GM12865 (cell line): ENCODE measurements at regions not wholly inside any gene's neighbourhood (a gene's known extent, or its start where the extent isn't known, plus 50 kb on each side); places are given as distances from the start of the nearest gene placed in this dataset.

Source experiments
- DNase-seq: peaks from one replicate; pipeline ENCODE4 v3.0.0; 2010; ENCODE audit warnings: low read depth
- H3K4me3 ChIP-seq: 2 replicates; pipeline ENCODE4 v1.5.1; 2011; ENCODE audit warnings: mild to moderate bottlenecking, low read depth, low read length, control low read depth
- CTCF ChIP-seq: IDR thresholded peaks from 2 replicates; pipeline ENCODE4 v1.5.1; 2011; ENCODE audit warnings: low read length, control low read depth, low read depth, inconsistent platforms; ENCODE audit not compliant: insufficient read depth; ENCODE audit errors: missing control alignments

DNA sequence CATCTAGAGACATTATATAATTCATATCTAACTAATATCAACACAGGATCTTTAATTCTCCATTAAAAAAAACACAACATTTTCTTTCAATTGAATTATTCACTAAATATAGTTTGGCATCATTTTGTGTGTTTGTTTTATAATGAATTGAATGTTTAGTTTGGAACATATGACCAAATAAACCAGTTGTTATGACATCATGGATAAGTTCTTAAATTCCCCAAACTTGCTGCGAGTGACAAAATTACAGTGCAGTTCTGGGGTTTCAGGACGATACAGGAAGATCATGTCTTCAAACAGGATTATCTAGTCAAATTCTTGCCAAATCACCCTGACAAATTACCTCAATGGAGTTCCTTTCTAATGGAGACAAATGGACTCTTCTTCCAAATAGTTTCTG, 473.6 kb downstream of the EPM2A start:
- TF ChIP-seq CTCF, result no peak
- no peak overlapping the region for H3K4me3 ChIP-seq
- DNase-seq, result no peak

GRCh38 chr6:145262771-145263170, 472.5 kb downstream of the EPM2A start:
- no peak for TF ChIP-seq CTCF

GRCh38 chr6:145263778-145264211, 471.5 kb downstream of the EPM2A start:
- TF ChIP-seq CTCF, result no peak
- DNase-seq, result no peak
- H3K4me3 ChIP-seq, result no peak overlapping the region

More at GRCh38 chr6:145262771-145263170, 472.5 kb downstream of the EPM2A start:
- H3K4me3 ChIP-seq, result no peak overlapping the region
- DNase-seq, result no peak

- no peak overlapping the region for H3K4me3 ChIP-seq
- TF ChIP-seq CTCF, result no peak
- DNase-seq, result no peak
These were observed 468.8 kb downstream of the EPM2A start for GRCh38 chr6:145266432-145267075.

GRCh38 chr6:145267076-145267867, 468.0 kb downstream of the EPM2A start:
- no peak for DNase-seq
- TF ChIP-seq CTCF, result no peak

GRCh38 chr6:145270464-145270863, 464.9 kb downstream of the EPM2A start:
- TF ChIP-seq CTCF, result no peak

More at GRCh38 chr6:145267076-145267867, 468.0 kb downstream of the EPM2A start:
- H3K4me3 ChIP-seq, result no peak overlapping the region

DNA sequence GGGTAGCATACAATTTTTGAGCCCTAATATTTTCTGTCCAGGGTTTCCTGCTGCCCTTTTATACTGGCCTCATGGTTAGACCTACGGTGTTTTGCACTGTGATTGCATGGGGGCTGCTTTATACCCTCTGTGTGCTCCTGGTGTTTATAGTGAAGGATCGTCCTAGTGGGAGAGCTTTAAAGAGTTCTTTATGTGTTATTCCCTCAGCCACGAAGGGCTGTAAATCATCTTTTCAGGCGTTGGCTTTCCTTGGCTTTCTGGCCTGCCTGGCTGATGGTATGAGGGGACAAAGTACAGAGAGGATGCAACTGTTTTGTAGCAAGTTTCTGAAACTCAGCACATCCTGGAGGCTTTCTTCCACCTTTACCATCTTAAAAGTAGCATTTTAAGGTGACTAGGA, 464.3 kb downstream of the EPM2A start:
- no peak for TF ChIP-seq CTCF
- H3K4me3 ChIP-seq, result no peak overlapping the region
- no peak for DNase-seq

More at GRCh38 chr6:145270464-145270863, 464.9 kb downstream of the EPM2A start:
- H3K4me3 ChIP-seq, result no peak overlapping the region
- no peak for DNase-seq
